ENCODE measurements at regions not wholly inside any gene's neighbourhood (a gene's known extent, or its start where the extent isn't known, plus 50 kb on each side); places are given as distances from the start of the nearest gene placed in this dataset.

- Histone ChIP-seq H3K27ac (no peak overlapping the region), H3K9me3 (no peaks in the 10 kb centered on the region), H3K4me1 (replicated peaks) (no peaks in the 10 kb centered on the region), H3K27me3 (replicated peaks; ENCODE audit: insufficient read depth) (no peaks in the 10 kb centered on the region), H3K36me3 (no peaks in the 10 kb centered on the region), H3K4me3 (no peak overlapping the region)
- TF ChIP-seq POLR2AphosphoS5 (IDR thresholded peaks at IDR 0.05) (no peak), POLR2A (IDR thresholded peaks at IDR 0.05) (no peak), CTCF (IDR thresholded peaks at IDR 0.05) (no peak)
- 84% methylated on average over 7 of the region's 12 CpGs for WGBS
- no peak for DNase-seq (ENCODE audit: low spot score)
- intact Hi-C loops (cut with DNase I): no loop called here
Measured at GRCh38 chr2:239805043-239805329, 220.2 kb downstream of the NDUFA10 start.

- Histone ChIP-seq H3K27me3 (replicated peaks; ENCODE audit: insufficient read depth) (no peaks in the 10 kb centered on the region), H3K36me3 (no peaks in the 10 kb centered on the region), H3K4me1 (replicated peaks) (no peaks in the 10 kb centered on the region), H3K4me3 (no peak overlapping the region), H3K27ac (no peak overlapping the region), H3K9me3 (no peaks in the 10 kb centered on the region)
- DNase-seq (ENCODE audit: low spot score): no peak
- TF ChIP-seq POLR2AphosphoS5 (IDR thresholded peaks at IDR 0.05) (no peak), CTCF (IDR thresholded peaks at IDR 0.05) (no peak), POLR2A (IDR thresholded peaks at IDR 0.05) (no peak)
- intact Hi-C loops (cut with DNase I): no loop called here
- WGBS: 77% methylated on average over 16 of the region's 18 CpGs
Measured at GRCh38 chr2:239804161-239805042, 220.7 kb downstream of the NDUFA10 start.

GRCh38 chr2:239803766-239804115 lies 221.4 kb downstream of the NDUFA10 start:
- DNase-seq (ENCODE audit: low spot score): no peak
- WGBS: 82% methylated on average over 13 of the region's 13 CpGs

GRCh38 chr2:239803102-239803765 lies 221.9 kb downstream of the NDUFA10 start:
- H3K27me3 ChIP-seq (replicated peaks; ENCODE audit: insufficient read depth): no peaks in the 10 kb centered on the region
- TF ChIP-seq POLR2AphosphoS5 (IDR thresholded peaks at IDR 0.05): no peak
- TF ChIP-seq POLR2A (IDR thresholded peaks at IDR 0.05): no peak
- no peak for TF ChIP-seq CTCF (IDR thresholded peaks at IDR 0.05)
- DNase-seq (ENCODE audit: low spot score): no peak
- intact Hi-C loops (cut with DNase I): no loop called here
- no peaks in the 10 kb centered on the region for H3K4me1 ChIP-seq (replicated peaks)
- WGBS: 96% methylated on average over 21 of the region's 21 CpGs
- H3K27ac ChIP-seq: no peak overlapping the region
- no peaks in the 10 kb centered on the region for H3K36me3 ChIP-seq
- no peaks in the 10 kb centered on the region for H3K9me3 ChIP-seq
- H3K4me3 ChIP-seq: no peak overlapping the region

More at GRCh38 chr2:239803766-239804115, 221.4 kb downstream of the NDUFA10 start:
- no peaks in the 10 kb centered on the region for H3K4me1 ChIP-seq (replicated peaks)
- H3K36me3 ChIP-seq: no peaks in the 10 kb centered on the region
- intact Hi-C loops (cut with DNase I): no loop called here
- no peaks in the 10 kb centered on the region for H3K9me3 ChIP-seq
- H3K4me3 ChIP-seq: no peak overlapping the region
- no peaks in the 10 kb centered on the region for H3K27me3 ChIP-seq (replicated peaks; ENCODE audit: insufficient read depth)
- no peak for TF ChIP-seq POLR2A (IDR thresholded peaks at IDR 0.05)
- no peak for TF ChIP-seq POLR2AphosphoS5 (IDR thresholded peaks at IDR 0.05)
- TF ChIP-seq CTCF (IDR thresholded peaks at IDR 0.05): no peak
- H3K27ac ChIP-seq: no peak overlapping the region
